Activated CD8-positive, alpha-beta T cell treated with anti-CD3 and anti-CD28 coated beads for 36 hours (primary cell): ENCODE measurements at regions not wholly inside any gene's neighbourhood (a gene's known extent, or its start where the extent isn't known, plus 50 kb on each side); places are given as distances from the start of the nearest gene placed in this dataset.

Source experiments
- ATAC-seq: fragments of 200-7000 bp; cut with Tn5 transposase; one replicate; pipeline ENCODE4 v1.10.0; 2021; ENCODE audit warnings: mild to moderate bottlenecking, moderate library complexity
- CTCF ChIA-PET: fragments of 350-600 bp; sonication (Branson Sonifier 250); formaldehyde crosslinking; loops from one replicate; lab custom pipeline; 2021; ENCODE audit warnings: antibody characterized with exemption; lab: Charles Lee
- POLR2A ChIA-PET: fragments of 350-600 bp; sonication (Branson Sonifier 250); formaldehyde crosslinking; loops from one replicate; lab custom pipeline; 2021; ENCODE audit warnings: antibody characterized with exemption; lab: Charles Lee
- DNase-seq: peaks from one replicate; pipeline ENCODE4 v3.0.0-alpha.2; 2020
- H3K27ac Mint-ChIP-seq: one replicate; pipeline ENCODE4 v1.8.0; 2021; ENCODE audit warnings: mild to moderate bottlenecking, mixed read lengths
- H3K27me3 Mint-ChIP-seq: one replicate; pipeline ENCODE4 v1.8.0; 2021; ENCODE audit warnings: mixed read lengths
- H3K36me3 Mint-ChIP-seq: one replicate; pipeline ENCODE4 v1.8.0; 2021; ENCODE audit warnings: low read depth, mixed read lengths
- H3K4me1 Mint-ChIP-seq: one replicate; pipeline ENCODE4 v1.8.0; 2021; ENCODE audit warnings: low read depth, mixed read lengths
- H3K4me3 Mint-ChIP-seq: one replicate; pipeline ENCODE4 v1.8.0; 2021; ENCODE audit warnings: mild to moderate bottlenecking, moderate library complexity, mixed read lengths
- H3K9me3 Mint-ChIP-seq: one replicate; pipeline ENCODE4 v1.8.0; 2021; ENCODE audit warnings: mixed read lengths
- CTCF ChIP-seq: fragments of 200-600 bp; IDR thresholded peaks from one replicate; pipeline ENCODE4 v1.8.0; 2022; ENCODE audit warnings: antibody characterized with exemption, mild to moderate bottlenecking
- intact Hi-C: fragments of 100-400 bp; cut with micrococcal nuclease; formaldehyde crosslinking; loops from one replicate; pipeline ENCODE4 v1.10.0; 2022

DNA sequence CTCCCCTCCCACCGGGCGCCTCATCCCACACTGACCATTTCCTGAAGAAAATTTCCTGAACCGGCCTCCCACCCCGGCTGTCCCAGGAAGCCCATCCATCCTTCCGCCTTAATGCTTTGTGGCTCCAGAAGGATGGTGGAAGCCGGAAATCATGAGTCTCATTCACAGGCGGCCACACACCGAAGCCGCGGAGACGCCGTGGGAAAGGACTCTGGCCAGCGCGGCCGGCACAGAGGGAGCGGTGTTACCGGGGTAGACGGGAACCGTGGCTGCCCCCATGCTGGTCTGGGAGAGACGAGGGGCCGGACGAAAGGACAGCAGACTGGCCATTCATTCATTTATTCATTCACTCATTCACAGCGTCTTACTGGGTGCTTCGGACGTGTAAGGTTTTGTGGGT is 326.8 kb downstream of the SEC14L1 start:
- Mint-ChIP-seq H3K9me3 (peaks cover 1% of the 10 kb centered on the region), H3K4me1 (peaks cover 87% of the 10 kb centered on the region), H3K27me3 (no peaks in the 10 kb centered on the region), H3K36me3 (peaks cover 86% of the 10 kb centered on the region), H3K4me3 (no peak overlapping the region), H3K27ac (peak overlapping the region; percentile 89)
- CTCF ChIA-PET: no interaction called here
- TF ChIP-seq CTCF: no peak
- no peak for ATAC-seq
- no peak for DNase-seq
- intact Hi-C loops: no loop called here
- POLR2A ChIA-PET: interaction anchor here (1.7 to 2.2 kb wide), 2 partner anchors 10 to 13 kb away, joined by 5 to 10 read pairs; no protein-coding TSS in a partner anchor

GRCh38 chr17:77468897-77469296 is 328.1 kb downstream of the SEC14L1 start:
- DNase-seq (no peak), ATAC-seq (no peak)
- no peak for TF ChIP-seq CTCF
- ChIA-PET CTCF (interaction anchor here (0.8 to 1.8 kb wide), 5 partner anchors 12 to 69 kb away, joined by 3 to 9 read pairs (median 4); no protein-coding TSS in a partner anchor), POLR2A (interaction anchor here (0.9 to 2.2 kb wide), 2 partner anchors 9 to 15 kb away, joined by 5 to 10 read pairs; no protein-coding TSS in a partner anchor)
- Mint-ChIP-seq H3K27ac (peak overlapping the region; percentile 87), H3K9me3 (peaks cover 1% of the 10 kb centered on the region), H3K36me3 (peaks cover 83% of the 10 kb centered on the region), H3K27me3 (no peaks in the 10 kb centered on the region), H3K4me3 (no peak overlapping the region), H3K4me1 (peaks cover 91% of the 10 kb centered on the region)
- intact Hi-C loops: no loop called here

- intact Hi-C loops: loop anchor here (5.0 kb wide), 1 partner anchor 38 kb away; no protein-coding TSS in a partner anchor
- CTCF ChIA-PET: interaction anchor here (3.3 kb wide), 2 partner anchors 30 to 40 kb away, joined by 14 to 47 read pairs; no protein-coding TSS in a partner anchor
- ATAC-seq (no peak), DNase-seq (no peak)
- Mint-ChIP-seq H3K4me3 (peak overlapping the region; percentile 69), H3K27ac (peak overlapping the region; percentile 87), H3K36me3 (peaks cover 79% of the 10 kb centered on the region), H3K4me1 (peaks cover 94% of the 10 kb centered on the region), H3K9me3 (peaks cover 1% of the 10 kb centered on the region), H3K27me3 (no peaks in the 10 kb centered on the region)
- POLR2A ChIA-PET: interaction anchor here (0.9 to 5.5 kb wide), 3 partner anchors 10 to 31 kb away, joined by 3 to 110 read pairs (median 3); no protein-coding TSS in a partner anchor
- TF ChIP-seq CTCF: no peak
Observed at GRCh38 chr17:77470330-77470786, 329.6 kb downstream of the SEC14L1 start.

GRCh38 chr17:77470800-77471733 is 330.3 kb downstream of the SEC14L1 start:
- intact Hi-C loops: loop anchor here (5.0 kb wide), 1 partner anchor 39 kb away; no protein-coding TSS in a partner anchor
- Mint-ChIP-seq H3K27me3 (no peaks in the 10 kb centered on the region), H3K9me3 (peaks cover 1% of the 10 kb centered on the region), H3K36me3 (peaks cover 79% of the 10 kb centered on the region), H3K4me1 (peaks cover 94% of the 10 kb centered on the region), H3K27ac (peak overlapping the region; percentile 87), H3K4me3 (peak overlapping the region; percentile 69)
- ChIA-PET POLR2A (interaction anchor here (0.8 to 8.7 kb wide), 9 partner anchors 11 to 40 kb away, joined by 3 to 110 read pairs (median 3); no protein-coding TSS in a partner anchor), CTCF (interaction anchor here (1.9 to 3.3 kb wide), 5 partner anchors 8 to 67 kb away, joined by 5 to 47 read pairs (median 14); no protein-coding TSS in a partner anchor)
- no peak for TF ChIP-seq CTCF
- no peak for ATAC-seq
- DNase-seq: peak; percentile 36
